ENCODE measurements at regions not wholly inside any gene's neighbourhood (a gene's known extent, or its start where the extent isn't known, plus 50 kb on each side); places are given as distances from the start of the nearest gene placed in this dataset.

DNA sequence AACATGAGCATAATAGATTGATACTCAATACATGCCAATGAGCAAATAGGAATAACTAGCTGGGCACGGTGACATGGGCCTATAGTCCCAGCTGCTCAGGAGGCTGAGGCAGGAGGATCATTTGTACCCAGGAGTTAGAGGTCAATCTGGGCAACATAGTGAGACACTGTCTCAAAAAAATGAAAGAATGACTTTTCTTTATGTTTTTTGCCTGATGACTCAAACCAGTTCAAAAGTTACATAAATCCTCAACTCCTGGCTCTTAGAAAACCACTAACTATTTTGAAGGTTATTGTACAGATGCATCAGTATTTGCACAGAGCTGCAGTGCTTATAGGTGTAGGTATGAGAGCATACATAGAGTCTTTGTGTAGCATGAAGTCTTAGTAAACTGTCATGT is 219.2 kb upstream of the RGS6 start:
- no peak for DNase-seq (ENCODE audit: low read depth)

DNA sequence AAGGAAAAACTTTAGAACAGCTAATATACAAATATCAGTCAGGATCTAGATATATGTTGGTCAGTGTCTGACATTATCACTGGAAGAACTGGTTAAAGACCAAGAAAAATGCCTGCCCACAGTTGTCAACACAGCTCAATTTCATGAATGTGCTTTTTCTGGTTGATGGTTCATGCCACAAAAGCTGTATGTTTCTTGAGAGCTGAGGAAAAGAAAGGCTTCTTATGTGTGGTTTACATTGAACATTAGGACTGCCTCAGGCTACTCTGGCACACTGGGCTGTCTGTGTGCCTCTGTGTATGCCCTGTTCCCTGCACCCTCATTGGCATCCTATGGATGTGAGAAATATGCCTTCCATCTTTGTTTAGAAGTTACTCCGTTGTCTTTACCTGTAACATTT is 218.8 kb upstream of the RGS6 start:
- no peak for DNase-seq (ENCODE audit: low read depth)

DNA sequence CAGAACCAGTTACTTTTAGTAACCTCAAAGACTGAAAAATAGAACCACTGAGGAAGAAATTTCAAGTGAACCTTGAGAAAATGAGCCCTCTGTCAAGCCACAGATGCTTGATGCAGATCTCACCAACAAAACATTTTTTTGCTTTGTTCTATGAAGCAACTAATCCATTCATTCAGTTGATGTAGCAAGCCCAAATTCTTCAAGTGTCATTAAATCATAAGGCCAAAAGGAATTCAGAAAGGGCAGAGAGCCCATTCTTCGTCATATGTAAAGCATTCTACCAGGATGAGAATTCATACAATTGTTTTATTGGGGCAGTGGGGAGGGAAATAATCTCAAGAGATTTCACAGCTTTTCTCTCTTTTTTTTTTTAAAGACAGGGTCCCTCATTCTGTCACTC is 218.0 kb upstream of the RGS6 start:
- DNase-seq (ENCODE audit: low read depth), result no peak

DNA sequence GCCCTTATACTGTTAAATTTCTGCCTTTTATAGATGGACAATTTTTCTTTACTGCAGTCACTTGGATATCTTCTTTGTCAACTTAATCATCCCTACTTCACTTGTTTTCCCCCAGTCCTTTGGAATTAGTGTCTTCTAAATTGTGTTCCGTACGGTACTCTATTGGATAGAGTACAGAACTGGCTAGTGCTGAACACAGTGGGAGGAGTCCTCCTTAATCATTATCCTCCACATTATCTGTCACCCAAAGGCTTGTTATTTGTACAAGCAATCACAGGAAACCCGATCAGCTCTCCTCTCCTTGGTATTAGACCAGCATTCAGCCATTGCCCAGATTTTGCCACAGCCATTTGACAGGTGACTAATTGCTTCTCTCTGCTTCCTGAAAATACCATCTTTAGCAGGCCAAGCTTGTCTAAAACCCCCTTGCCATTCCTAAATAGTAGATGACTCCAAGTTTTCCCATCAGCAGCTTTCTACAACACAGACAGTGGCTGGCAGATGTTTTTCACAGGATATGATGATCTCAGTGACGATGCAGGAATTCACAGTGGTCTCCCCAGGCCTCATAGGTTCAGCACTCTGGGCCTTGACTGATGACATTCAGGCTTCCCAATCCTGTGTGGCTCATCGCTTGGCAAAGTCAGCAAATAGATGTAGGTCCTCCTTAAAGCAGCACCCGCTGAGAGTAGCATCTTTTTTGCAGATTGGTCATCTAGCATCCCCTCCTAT is 216.0 kb upstream of the RGS6 start:
- no peak for DNase-seq (ENCODE audit: low read depth)

DNA sequence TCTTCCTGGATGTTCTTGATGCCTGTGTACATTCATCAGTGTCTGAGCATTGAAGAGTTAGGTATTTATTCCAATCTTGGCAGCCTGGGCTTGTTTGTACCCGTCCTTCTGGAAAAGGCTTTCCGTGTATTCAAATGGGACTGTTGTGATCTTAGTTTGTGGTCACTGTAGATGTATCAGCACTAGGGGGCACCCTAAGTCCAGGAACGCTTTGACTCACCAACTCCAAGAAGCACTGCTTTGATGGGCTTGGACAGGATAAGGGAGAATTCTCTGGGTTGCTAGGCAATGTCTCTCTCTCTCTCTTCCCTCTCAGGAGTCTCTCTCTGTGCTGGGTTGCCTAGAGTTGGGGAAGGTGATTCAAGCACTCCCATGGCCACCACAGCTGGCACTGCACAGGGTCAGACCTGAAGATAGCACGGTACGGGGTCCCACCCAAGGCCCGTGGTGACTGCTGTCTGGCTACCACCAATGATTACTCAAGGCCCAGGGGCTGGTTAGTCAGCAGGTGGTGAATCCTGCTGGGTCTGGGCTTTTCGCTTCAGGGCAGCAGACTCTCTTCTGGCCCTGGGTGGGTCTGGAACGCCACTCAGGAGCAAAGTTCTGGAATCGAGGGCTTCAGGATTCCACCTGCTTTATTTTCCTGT is 211.1 kb upstream of the RGS6 start:
- no peak for DNase-seq (ENCODE audit: low read depth)

DNA sequence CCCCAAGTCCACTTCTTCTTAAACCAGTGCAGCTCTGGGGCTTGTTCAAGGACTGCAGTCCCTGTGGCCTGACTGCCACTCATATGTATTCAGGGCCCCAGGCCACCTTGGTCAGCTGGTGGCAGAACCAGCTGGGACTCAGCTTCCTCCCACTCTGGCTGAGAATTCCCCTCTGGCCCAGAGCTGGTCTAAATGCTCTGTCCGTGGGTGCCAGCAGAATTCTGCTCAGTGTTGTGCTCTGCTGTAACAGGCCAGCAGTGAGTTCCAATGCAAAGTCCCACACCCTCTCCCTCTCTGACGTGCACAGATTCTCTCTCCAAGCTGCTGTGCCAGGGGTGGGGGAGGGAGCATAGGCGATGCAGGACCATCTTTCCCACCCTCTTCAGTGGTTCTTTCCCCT is 210.4 kb upstream of the RGS6 start:
- DNase-seq (ENCODE audit: low read depth), result no peak

DNA sequence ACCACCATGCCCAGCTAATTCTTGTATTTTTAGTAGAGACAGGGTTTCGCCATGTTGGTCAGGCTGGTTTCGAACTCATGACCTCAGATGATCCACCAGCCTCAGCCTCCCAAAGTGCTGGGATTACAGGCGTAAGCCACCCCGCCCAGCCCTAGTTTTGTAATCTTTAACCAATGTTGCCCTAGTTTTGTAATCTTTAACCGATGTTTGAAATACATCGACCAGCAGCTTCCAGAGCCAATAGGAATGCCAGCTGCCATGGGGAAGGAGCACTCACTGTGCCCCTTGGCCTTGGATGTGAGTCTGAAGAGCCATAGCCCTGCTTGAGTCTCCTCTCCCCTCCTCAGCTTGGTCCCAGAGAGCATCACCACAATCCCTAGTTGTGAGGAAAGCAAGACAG is 209.3 kb upstream of the RGS6 start:
- DNase-seq (ENCODE audit: low read depth), result no peak

DNA sequence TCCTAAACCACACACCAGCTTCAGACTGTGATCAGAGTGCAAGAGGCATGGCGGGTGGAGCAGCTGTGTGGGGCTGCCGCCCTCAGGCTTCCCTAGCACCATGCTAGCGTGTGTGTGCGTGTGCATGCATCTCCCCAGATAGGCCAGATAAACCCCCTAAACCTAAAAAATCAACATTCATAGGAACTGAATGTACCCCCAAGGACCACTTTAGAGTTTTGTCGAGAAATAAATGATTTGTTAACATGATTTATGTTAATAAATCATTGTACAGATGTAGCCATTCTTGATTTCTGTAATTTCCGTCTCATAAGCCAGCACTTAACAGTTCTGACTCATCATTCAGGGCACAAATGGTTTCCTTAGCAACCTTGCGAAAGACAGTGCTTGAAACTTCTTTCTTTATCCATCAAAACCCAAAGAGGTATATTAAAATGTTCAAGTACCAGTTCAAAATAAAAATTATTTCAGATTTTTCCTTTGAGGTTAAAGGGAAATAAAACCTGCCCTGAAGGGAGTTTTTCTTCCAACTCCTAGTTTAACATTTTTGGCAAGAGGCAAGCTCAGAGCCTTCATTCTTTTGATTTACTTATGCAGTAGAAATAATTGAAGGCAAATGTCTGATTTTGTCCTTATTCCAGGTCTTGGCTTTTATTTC is 206.2 kb upstream of the RGS6 start:
- no peak for DNase-seq (ENCODE audit: low read depth)

DNA sequence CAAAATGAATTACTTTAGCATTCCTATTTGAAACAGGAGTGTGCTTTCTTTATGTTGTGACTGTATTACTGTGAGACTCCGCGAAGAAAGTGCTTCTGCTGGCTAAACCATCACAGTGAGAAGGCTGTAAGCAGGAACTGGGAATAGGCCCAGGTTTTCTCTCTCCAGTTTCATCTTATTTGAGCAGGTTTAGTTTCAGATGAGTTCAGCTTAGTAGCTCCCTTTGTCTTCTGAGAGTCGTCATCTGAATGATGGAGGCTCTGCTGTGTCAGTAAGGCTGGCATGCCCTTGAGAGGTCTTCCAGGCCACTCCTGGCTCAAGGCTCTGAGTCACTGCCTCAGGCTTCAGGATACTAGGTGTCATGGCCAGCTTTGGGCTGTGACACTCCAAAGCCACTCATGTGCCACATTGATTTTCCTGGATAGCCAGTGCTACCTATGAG is 205.6 kb upstream of the RGS6 start:
- no peak for DNase-seq (ENCODE audit: low read depth)

DNA sequence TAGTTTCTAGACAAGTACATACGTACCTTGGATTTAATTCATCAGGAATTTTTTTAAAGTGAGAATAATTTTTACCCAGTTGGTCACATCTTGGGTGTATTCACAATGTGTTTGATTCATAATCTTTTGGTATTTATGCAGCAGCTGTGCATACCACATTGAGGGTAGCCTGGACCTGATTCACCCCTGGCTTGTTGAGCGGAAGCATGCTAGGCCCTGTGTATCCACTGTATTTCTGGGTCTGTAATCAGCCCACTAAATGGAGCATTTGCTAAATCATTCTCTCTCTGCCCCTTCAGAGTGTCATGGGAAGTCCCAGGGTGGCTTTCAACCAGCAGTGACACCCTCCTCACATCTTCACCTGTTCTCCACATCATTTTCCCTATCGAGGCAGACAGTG is 203.8 kb upstream of the RGS6 start:
- DNase-seq (ENCODE audit: low read depth), result no peak

DNA sequence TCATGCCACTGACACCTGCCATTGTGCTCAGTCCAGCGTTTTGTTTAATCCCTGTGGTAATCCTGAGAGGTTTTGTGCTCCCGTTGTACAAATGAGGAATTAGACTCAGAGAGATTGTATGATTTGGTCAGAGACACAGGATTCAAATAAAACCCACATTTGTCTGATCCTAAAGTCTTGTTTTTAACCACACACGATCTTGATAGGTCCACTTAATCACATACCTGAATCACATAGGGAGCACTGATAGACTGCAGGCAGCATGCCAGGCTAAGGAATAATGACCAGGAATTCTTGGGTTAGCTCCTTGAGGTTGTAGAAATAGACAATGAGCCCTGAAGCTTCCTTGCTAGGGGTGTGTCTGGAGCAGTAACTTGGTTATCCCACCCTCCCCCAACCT is 202.6 kb upstream of the RGS6 start:
- DNase-seq (ENCODE audit: low read depth), result no peak

DNA sequence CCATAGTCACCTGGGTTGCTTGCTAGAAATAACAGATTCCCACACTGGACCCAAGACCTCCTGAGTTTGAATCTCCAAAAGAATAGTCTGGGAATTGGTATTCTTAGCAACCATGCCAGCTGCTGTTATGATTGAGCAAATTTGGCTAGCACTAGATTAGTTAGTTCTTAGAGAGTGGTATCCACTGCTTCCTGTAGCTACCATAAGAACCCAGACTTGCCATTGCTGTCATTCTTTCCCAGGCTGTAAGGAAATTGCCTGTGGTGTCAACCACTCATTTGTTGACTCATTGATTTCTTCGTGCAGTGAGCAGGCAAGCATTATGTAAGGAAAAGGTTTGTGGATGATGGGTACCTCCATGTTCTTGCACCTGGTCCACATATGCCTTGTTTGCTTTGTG is 201.8 kb upstream of the RGS6 start:
- no peak for DNase-seq (ENCODE audit: low read depth)

DNA sequence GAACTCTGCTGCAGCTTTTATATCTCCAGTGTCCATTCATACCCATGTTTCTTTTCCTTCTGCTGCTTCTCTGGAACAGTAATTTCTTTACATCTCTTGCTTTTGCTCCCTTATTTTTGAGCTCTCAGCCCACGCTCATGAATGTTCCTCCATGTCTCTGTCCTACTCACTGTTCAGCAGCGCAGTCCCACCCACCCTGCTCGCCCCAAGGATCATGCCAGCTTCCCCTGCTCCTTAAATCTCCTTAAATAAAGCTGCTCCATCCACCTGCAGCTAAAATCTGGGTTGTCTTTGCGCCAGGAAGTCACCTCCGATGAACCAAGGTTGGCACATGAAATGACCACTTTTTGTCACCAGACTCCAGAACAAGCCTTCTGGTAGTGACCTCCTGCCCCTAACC is 201.1 kb upstream of the RGS6 start:
- DNase-seq (ENCODE audit: low read depth), result no peak

DNA sequence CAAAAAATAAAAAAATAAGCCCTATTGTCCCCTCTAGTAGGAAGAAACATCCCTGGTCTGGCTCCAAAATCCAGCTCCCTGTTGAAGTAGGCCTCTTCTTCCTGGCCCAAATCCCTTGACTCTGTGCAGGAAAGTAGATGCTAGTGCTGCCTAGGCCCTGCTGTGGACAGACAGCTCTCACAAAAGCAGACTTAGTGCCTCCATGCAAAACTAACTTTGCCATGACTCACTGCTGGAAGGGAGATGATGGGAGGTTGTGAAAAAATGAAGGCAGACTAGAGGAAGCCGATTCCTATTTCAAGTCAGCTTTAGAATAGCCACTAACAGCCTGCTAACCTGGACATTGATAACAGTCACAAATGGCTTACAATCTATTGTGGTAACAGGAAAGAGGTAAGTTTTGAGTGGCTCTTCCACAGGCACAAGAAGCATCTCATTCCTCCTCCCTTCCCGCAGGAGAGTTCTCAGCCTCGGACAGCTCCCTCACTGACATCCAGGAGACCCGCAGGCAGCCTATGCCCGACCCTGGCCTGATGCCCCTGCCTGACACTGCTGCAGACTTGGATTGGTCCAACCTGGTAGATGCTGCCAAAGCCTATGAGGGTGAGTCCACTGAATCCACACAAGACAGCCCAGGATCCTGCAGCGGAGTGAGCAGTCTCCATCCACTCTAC is 198.9 kb upstream of the RGS6 start:
- no peak for DNase-seq (ENCODE audit: low read depth)

DNA sequence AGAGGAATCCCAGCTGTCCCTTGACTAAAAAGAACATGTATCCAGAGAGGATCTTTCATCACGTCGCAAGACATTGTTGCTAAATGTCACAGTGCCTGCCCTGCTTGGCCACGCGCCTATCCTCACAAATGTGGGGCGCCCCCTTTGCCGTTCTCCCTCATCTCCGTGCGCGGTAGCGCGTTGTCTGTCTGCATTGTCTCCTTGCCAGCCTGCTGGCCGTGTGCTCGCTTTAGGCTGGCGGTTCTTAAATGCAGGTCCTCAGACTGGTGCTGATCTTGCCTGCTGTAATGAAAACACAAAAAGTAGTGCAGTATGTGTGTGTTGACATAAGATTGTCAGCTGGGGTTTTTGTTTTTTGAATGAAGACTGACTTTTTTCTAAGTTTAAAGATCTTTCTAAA is 198.2 kb upstream of the RGS6 start:
- no peak for DNase-seq (ENCODE audit: low read depth)

DNA sequence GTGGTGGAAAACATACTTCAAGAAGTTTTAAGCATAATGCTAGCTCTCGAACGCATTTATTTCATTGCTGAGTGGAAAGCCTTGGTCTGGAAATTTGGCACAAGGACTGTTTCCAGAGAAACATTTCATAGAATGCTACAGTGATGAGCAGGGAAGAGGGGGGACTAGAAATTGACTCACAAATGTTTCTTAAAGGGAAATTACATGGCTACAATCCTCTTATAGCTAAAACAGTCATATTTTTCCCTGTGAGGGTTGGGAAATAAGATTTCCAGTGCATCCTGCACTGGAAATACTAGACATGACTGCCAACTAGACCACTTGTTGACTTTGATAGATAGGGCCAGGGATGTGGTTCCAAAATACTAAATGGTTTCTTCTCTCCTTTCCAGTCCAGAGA is 197.3 kb upstream of the RGS6 start:
- DNase-seq (ENCODE audit: low read depth), result no peak

DNA sequence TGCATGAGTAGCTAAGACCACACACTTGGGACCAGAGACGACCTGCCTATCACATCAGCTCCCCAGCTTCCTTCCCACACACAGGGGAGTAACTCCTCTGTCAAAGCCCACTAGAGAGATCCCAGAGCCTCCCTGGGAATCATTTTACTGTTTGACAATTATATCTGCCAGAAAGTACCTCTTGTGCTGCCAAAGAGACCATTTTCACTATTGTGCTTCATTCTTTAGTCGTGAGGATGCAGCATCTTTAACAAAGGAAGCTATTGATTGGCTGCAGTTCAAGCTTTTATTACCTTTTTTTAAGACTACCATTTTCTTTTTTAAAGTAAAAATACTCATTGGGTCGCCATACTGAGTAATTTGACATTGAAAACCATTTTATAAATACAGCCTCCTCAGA is 194.5 kb upstream of the RGS6 start:
- no peak for DNase-seq (ENCODE audit: low read depth)

DNA sequence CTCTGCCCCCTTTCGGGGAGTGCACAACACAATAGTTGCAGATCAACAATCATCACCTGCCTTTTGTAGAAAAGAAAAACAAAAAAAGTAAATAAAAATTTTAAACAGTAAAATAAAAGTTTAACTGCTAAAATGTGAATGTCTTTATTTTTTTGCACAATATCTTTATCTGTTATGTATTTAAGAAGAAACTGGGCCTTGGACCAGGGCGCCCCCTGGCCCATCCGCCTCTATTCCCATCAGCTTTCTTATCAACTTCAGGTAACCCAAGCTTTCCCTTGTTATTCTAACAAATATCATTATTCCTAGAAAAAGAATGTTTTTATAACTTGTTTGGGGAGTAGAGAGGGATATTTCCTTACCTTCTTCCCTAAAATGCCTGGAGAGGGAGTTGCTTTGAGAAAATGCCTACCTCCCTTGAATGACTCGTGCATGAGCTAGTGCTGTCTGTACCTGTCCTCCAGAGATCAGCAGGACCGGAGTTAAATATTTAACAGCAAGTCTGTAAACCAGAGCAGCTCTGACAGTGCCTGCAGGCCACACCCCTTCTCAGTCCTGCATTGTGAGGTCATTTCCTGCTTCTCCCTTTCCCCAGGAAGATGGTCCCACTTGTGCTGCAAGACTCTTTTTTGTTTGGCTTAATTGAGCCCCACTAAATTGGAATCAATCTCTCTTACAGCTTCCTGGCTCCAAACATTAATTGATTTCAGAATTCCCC is 192.8 kb upstream of the RGS6 start:
- no peak for DNase-seq (ENCODE audit: low read depth)

DNA sequence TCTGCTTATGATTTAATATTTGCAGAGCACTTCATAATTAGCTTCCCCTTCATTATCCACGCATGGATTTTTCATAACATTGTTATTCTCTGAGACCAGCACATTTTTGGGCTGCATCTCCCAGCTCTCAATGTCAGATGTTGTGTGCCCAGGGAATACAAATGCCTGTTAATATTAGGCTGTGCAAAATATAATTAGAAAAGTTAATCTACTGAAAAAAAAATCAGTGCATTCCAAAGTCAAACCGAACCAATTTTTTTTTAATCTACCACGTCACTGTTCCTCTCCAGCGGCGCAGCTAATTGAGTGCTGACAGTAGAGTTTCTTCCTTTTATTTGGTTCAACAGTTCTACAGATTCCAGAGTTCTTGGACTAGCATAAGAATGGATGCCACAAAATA is 191.0 kb upstream of the RGS6 start:
- no peak for DNase-seq (ENCODE audit: low read depth)

DNA sequence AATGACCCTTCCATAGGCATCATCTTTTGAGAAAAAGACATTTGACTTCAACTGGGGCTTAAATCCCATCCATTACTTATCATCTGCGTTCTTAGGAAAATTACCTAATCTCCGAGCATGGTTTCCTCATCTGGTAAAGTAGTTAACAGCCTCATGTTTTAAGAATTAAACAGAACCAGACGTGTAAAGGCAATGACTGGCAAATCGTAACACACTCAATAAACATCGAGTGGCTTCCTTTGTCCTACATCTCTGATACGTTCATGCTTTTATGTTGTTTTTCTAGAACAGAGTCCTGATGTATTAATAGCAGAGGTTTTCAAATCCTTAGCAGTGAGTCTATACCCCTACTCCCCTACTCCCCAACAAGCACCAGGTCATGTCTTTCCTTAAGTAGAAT is 189.7 kb upstream of the RGS6 start:
- DNase-seq (ENCODE audit: low read depth), result no peak

DNA sequence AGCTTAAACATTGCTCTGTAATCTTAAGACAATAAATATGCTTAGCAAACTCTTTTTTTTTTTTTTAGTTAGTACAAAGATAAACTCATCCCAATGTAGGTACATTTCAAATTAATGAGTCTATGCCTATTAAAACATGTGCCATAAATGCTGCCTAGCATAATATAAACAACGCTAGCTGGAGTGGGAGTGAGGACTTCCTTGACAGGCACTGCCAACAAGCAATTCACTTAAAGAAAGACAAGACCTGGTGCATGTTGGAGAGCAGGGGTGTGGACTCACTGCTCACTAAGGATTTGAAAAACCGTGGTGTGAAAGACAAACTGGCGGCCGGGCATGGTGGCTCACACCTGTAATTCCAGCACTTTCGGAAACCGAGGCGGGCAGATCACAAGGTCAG is 187.2 kb upstream of the RGS6 start:
- no peak for DNase-seq (ENCODE audit: low read depth)

DNA sequence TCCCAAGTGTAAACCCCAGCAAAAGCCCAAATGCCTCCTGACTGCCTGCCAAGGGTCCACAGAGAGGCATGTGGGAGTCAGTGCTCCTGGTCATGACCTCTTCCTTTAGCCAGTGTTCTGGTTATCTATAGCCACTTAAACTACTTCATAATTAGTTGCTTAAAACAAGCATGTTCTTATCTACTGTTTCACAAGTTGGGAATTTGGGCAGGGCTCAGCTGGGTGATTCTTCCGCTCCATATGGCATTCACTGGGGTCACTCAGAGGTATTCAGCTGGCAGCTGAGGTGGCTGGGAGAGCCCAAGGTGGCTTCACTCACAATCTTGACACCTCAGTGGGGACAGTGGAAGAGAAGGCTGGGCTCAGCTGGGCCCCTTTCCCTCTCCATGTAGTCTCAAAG is 184.0 kb upstream of the RGS6 start:
- no peak for DNase-seq (ENCODE audit: low read depth)

All from stimulated activated CD8-positive, alpha-beta memory T cell treated with anti-CD3 and anti-CD28 coated beads, Interleukin-7, amount 100 ng/mL, for 24 hours (primary cell).